ENCODE measurements at regions not wholly inside any gene's neighbourhood (a gene's known extent, or its start where the extent isn't known, plus 50 kb on each side); places are given as distances from the start of the nearest gene placed in this dataset.

- TF ChIP-seq CTCF (IDR thresholded peaks at IDR 0.05), result no peak
- TF ChIP-seq POLR2A (IDR thresholded peaks at IDR 0.05), result no peak
Observed at GRCh38 chr5:3661755-3662296, 66.2 kb downstream of the IRX1 start.

All from esophagus squamous epithelium (tissue), 4 donors.